HG03060 (cell line): ENCODE measurements at regions not wholly inside any gene's neighbourhood (a gene's known extent, or its start where the extent isn't known, plus 50 kb on each side); places are given as distances from the start of the nearest gene placed in this dataset.
A peak's percentile ranks its signal among the peaks of the same experiment; 100 is the strongest.

Source experiments
- ATAC-seq: cut with Tn5 transposase; IDR thresholded peaks from one replicate; pipeline ENCODE4 v1.9.1; 2021; ENCODE audit warnings: low read depth, moderate number of reproducible peaks; ENCODE audit not compliant: unreplicated experiment

- peak; percentile 78 for ATAC-seq
Measured at GRCh38 chr7:131231381-131232220, 96.1 kb upstream of the MKLN1 start.

GRCh38 chr7:131232768-131233167 is 94.9 kb upstream of the MKLN1 start:
- no peak for ATAC-seq

- ATAC-seq, result no peak
Measured at GRCh38 chr7:131233193-131233592, 94.5 kb upstream of the MKLN1 start.

- ATAC-seq, result no peak
Measured at GRCh38 chr7:131234719-131235488, 92.8 kb upstream of the MKLN1 start.

- ATAC-seq, result no peak
Measured at GRCh38 chr7:131235489-131236317, 92.0 kb upstream of the MKLN1 start.

GRCh38 chr7:131236318-131236672 is 91.4 kb upstream of the MKLN1 start:
- ATAC-seq, result no peak

- no peak for ATAC-seq
Measured at GRCh38 chr7:131238347-131238931, 89.2 kb upstream of the MKLN1 start.

- no peak for ATAC-seq
Measured at GRCh38 chr7:131241386-131241785, 86.3 kb upstream of the MKLN1 start.

- no peak for ATAC-seq
Measured at GRCh38 chr7:131242123-131242650, 85.5 kb upstream of the MKLN1 start.

- ATAC-seq, result no peak
Measured at GRCh38 chr7:131244259-131244852, 83.3 kb upstream of the MKLN1 start.

- no peak for ATAC-seq
Measured at GRCh38 chr7:131249003-131249402, 78.7 kb upstream of the MKLN1 start.

GRCh38 chr7:131249483-131249882 is 78.2 kb upstream of the MKLN1 start:
- no peak for ATAC-seq

GRCh38 chr7:131250331-131250730 is 77.3 kb upstream of the MKLN1 start:
- no peak for ATAC-seq

GRCh38 chr7:131251371-131251770 is 76.3 kb upstream of the MKLN1 start:
- no peak for ATAC-seq

- no peak for ATAC-seq
Measured at GRCh38 chr7:131252976-131253375, 74.7 kb upstream of the MKLN1 start.

GRCh38 chr7:131254211-131254610 is 73.5 kb upstream of the MKLN1 start:
- no peak for ATAC-seq

- ATAC-seq, result no peak
Measured at GRCh38 chr7:131255242-131255641, 72.4 kb upstream of the MKLN1 start.

GRCh38 chr7:131261476-131261994 is 66.1 kb upstream of the MKLN1 start:
- no peak for ATAC-seq

GRCh38 chr7:131265227-131265626 is 62.4 kb upstream of the MKLN1 start:
- ATAC-seq, result no peak

GRCh38 chr7:131267631-131268030 is 60.0 kb upstream of the MKLN1 start:
- no peak for ATAC-seq
